ENCODE measurements at regions not wholly inside any gene's neighbourhood (a gene's known extent, or its start where the extent isn't known, plus 50 kb on each side); places are given as distances from the start of the nearest gene placed in this dataset.

DNA sequence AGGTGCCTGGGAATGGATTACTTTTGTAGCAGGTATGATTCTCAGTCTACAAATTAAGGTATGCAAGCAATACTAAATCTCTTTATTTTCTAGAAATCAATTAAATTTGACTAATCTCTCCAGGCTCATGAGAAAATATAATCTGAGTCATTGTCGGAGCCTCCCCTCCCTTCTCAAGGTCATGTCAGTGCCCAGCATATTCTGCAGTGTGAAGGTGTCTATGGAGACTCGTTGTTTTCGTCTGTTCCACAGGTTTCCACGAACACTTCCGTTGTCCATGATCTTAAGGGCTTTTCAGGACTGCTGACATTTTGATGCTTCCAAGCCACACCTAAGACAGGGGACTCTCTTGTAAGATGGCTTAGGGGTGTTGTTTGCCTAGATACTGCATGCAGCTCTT lies 56.6 kb upstream of the SCOC start:
- DNase-seq: no peak

GRCh38 chr4:140315970-140316369 lies 57.5 kb upstream of the SCOC start:
- no peak for DNase-seq

DNA sequence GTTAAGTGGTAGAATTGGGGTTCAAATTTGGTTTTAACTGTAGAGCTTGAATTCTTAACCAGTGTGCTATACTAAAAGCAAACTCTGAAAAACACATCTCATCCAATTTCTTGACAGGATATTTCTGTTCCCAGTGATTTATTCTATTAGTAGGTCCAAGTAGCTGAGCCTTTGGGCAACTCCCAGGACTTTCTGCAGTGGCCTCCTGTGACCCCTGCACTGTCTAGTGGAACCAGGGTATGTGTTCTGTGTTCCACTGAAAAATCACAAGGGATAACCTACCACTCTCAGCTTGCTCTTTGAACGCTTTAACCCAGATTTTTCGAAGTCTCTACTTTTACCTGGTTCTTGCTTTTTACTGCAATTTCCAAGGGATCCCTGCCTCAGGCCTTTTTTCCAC lies 58.0 kb upstream of the SCOC start:
- no peak for DNase-seq

- DNase-seq: no peak
These were observed 58.4 kb upstream of the SCOC start for GRCh38 chr4:140315019-140315418.

DNA sequence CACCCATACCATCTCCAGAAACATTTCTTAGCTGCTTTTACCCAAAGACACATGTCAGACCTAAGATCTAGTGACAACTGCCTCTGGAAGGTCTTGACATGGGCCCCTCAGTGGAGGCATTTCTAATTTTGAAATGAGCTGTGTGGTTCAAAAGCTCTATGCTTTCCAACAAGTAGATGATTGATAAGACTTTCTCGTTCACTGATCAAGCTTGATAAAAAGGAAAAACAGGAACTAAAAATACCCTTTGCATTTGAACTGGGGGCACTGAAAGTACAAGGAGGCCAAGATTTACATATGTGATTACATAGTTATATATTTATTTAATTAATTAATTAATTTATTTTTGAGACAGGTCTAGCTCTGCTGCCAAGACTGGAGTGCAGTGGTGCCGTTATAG lies 61.3 kb upstream of the SCOC start:
- DNase-seq: no peak

- no peak for DNase-seq
These were observed 62.1 kb upstream of the SCOC start for GRCh38 chr4:140311257-140311835.

GRCh38 chr4:140309124-140309870 lies 64.1 kb upstream of the SCOC start:
- DNase-seq: no peak

DNA sequence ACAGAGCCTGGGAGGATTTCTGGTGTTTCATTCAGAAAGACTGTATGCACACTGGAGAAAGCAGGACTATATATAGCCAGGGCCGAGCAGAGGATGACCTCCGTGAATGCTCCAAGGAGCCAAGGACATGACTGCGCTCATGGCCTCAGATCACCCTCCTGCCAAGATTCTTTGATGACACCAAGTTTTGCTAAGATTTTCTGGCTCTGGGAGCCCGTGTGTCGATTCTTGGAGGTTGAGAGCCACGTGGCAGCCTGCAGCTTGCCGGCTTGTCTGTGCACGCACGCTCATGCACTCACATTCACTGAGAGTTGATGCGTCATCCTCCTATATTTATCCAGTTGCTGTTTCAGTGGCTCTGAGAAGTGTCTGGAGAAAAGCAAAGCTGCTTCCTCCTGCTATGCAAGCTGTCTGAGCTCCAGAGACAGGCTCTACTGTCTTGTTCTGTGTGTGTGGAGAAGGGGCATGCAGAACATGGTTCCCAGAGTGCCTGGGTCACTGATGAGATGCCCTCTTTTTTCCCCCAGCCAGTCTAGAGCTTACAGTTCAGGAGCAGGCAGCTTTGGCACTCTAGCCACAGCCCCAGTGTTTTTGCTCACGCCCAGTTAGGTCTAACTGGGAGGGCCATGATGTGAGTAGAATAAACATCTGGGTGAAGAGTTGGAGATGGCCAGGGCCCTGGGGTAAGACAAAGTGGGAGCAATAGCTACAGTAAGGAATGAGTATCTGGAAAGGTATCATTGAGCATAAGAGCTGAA lies 64.9 kb upstream of the SCOC start:
- peak; percentile 4 for DNase-seq

DNA sequence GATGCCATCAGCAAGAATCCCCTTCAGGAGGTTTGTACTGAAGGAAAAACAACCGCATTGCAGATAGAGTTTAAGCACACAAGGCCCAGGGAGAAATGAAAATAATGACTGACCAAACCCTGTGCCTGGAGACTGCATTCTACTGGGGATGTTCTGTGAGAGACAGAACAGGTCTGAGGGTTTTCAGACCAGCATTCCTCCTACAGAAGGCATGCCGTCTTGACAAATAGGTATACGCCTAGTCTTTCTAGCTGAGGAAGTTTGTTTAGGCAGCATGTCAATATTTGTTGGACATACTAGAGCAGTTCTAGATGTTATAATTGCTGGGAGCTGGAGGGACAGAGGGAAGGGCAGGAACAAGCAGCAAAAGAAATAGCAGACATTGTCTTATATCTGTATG lies 68.4 kb upstream of the SCOC start:
- DNase-seq: peak; percentile 5

GRCh38 chr4:140304346-140304745 lies 69.1 kb upstream of the SCOC start:
- DNase-seq: no peak

GRCh38 chr4:140302151-140302859 lies 71.1 kb upstream of the SCOC start:
- DNase-seq: no peak

GRCh38 chr4:140300271-140300970 lies 73.0 kb upstream of the SCOC start:
- no peak for DNase-seq

DNA sequence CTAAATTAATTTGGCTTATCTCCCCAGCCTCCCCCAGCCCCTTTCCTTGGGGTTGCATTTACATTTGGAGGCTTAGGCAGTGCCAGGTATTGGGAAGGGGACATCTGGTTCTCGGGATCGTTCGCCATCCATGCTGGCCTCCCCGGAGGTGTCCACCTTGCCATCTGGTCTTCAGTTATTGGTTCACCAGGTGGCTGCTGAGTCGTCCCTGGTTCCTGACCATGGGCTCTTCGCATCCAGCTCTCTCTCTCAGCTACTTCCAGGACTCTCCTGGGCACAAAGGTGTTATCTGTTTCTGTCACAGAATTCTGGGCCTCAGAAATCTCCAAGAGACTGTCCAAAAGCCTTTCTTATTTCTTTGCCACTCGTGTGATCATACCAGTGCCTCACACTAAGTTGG lies 75.4 kb upstream of the SCOC start:
- no peak for DNase-seq

DNA sequence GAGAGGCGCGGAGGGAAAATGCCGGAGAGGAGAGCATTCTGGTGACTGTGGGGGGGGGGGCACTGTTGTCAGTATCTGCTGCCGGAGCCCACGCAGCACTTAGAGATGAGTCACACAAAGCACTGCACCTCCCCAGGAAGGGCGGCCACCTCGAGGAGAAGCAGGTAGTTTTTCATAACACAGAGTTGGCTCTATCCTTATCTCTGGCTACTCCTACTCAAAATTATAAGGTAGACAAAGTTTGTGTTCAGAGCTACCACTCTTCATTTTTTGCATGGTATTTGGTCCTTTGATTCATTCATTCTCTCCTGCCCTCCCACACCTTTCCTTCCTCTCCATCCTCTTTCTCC lies 76.2 kb upstream of the SCOC start:
- DNase-seq: no peak

DNA sequence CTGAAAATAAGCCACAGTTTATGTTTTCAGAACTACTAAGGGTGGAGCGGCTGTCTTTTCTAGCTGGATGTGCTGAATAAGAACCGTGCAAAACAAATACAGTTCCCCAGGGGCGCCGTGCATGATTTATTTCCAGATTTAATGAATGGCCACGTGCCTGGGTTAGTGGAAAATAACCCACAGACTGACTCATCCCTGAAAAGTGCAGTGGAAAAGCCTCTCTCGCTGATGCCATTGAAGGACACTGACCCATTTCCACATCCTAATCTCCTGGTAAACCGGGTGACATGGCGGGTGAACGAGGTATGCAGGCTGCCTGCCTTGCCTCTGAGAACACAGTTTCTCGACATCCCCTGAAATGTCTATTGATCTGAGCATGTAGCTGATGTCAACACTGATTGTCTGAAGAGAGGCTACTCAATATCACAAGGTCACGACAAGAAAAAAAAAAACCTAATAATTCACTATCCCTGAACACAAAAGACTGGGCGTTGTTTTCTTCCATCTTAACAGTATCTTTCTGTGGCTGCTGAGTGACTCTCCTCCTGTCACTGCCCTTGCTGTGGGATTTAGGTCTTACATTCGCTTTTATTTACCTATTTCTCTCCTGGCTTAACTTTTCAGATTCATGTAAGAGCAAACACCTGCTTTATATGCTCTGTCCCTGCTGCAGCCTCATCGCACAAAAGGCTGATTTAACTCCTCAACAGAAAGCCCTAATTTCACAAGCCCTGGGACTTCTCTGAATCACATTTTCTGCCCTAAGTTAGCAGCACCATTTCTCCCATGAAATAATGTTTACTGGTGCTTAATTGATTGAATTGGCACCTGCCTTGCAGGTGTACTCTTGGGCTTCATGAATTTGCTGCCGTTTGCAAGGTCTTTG lies 76.9 kb upstream of the SCOC start:
- peak; percentile 44 for DNase-seq

DNA sequence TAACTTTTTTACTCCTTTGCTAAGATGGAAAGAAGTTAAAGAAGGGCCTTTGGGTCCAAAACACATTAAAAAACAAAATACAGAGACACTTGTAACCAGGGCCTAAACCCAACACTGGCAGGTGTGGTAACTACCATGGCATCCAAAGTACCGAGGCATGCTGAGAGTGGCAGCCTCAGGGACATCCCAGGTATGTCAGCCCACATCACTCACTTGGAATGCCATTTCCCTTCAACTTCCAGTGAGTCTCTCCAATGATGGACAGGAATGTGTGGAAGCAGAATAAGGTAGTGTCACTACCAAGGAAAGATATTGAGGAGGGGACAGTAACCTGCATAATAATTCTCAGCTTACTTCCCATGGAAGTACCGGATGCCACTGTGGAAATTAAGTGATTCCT lies 79.5 kb upstream of the SCOC start:
- no peak for DNase-seq

- no peak for DNase-seq
These were observed 82.2 kb upstream of the SCOC start for GRCh38 chr4:140291259-140291658.

- no peak for DNase-seq
These were observed 84.0 kb upstream of the SCOC start for GRCh38 chr4:140289486-140289885.

- DNase-seq: no peak
These were observed 87.0 kb upstream of the SCOC start for GRCh38 chr4:140286456-140286855.

DNA sequence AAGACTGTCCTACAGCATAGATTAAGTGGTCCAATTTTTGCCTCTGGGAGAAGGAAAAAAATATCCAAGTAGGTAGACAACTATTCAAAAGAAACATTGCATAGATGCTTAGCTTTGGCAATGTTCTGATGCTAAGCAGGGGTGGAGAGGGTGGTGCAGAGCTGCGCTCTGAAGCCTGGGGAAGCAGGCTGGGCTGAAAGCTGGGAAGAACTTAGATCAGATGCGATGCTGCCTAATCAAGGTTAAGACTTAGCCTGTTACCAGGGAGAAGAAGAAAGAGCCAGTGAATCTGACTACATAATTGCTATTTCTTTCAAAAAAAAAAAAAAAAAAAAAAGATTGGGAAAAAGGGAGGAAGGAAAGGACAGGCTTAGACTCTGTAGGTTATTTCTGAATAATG lies 89.0 kb upstream of the SCOC start:
- no peak for DNase-seq

- no peak for DNase-seq
These were observed 91.5 kb upstream of the SCOC start for GRCh38 chr4:140281828-140282552.
